ENCODE measurements at regions not wholly inside any gene's neighbourhood (a gene's known extent, or its start where the extent isn't known, plus 50 kb on each side); places are given as distances from the start of the nearest gene placed in this dataset.

GRCh38 chr1:232441036-232441411, 188.9 kb downstream of the SIPA1L2 start:
- no peaks in the 10 kb centered on the region for H3K9me3 ChIP-seq (ENCODE audit: control insufficient read depth, low read length)
- H3K4me3 ChIP-seq (ENCODE audit: insufficient read depth, low read depth, low read length, poor library complexity, severe bottlenecking), result no peak overlapping the region
- no peak for DNase-seq
- no peak overlapping the region for H3K27ac ChIP-seq (ENCODE audit: insufficient read depth, low read length, poor library complexity, severe bottlenecking)
- H3K36me3 ChIP-seq (ENCODE audit: control insufficient read depth, insufficient read depth, low read length), result no peaks in the 10 kb centered on the region
- H3K27me3 ChIP-seq (replicated peaks; ENCODE audit: control insufficient read depth, insufficient read depth, low read length, poor library complexity, severe bottlenecking), result no peaks in the 10 kb centered on the region
- H3K4me1 ChIP-seq (ENCODE audit: control insufficient read depth, insufficient read depth, low read length, poor library complexity, severe bottlenecking), result no peaks in the 10 kb centered on the region

DNA sequence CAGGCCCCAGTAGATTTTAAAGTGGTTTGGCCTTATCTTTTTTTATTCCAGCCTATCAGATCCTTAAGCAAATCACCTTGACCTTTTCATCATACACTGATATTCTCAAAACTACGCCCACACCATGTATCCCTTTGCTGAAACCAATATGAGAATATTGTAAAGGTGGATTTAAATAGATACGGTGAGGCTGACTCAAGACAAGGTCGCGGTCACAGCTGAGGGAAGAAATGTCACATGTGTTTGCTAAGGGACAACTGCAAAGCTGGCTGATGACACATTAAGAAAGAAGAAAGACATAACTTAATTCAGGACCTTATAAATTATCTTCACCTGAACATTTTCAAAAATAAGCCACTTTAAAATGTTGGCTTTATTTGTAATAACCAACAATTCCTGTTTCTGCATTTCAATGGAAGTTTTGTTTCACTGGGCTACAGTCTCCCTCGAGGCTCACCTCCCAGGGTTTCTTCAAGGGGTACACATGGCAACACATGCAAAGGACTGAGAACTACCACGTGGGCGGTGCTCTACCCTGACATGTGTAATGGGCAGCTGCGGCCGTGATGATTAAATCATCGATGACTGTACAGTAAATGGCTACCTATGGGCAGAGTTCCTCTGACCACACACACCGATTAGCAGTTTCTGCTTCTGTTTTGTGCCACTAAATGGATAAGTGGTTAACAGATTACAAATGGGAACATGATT, 189.5 kb downstream of the SIPA1L2 start:
- Histone ChIP-seq H3K27ac (ENCODE audit: insufficient read depth, low read length, poor library complexity, severe bottlenecking) (no peak overlapping the region), H3K9me3 (ENCODE audit: control insufficient read depth, low read length) (no peaks in the 10 kb centered on the region), H3K4me3 (ENCODE audit: insufficient read depth, low read depth, low read length, poor library complexity, severe bottlenecking) (no peak overlapping the region), H3K4me1 (ENCODE audit: control insufficient read depth, insufficient read depth, low read length, poor library complexity, severe bottlenecking) (no peaks in the 10 kb centered on the region), H3K27me3 (replicated peaks; ENCODE audit: control insufficient read depth, insufficient read depth, low read length, poor library complexity, severe bottlenecking) (no peaks in the 10 kb centered on the region), H3K36me3 (ENCODE audit: control insufficient read depth, insufficient read depth, low read length) (no peaks in the 10 kb centered on the region)
- no peak for DNase-seq

GRCh38 chr1:232439011-232439410, 190.9 kb downstream of the SIPA1L2 start:
- H3K27ac ChIP-seq (ENCODE audit: insufficient read depth, low read length, poor library complexity, severe bottlenecking), result no peak overlapping the region
- no peaks in the 10 kb centered on the region for H3K36me3 ChIP-seq (ENCODE audit: control insufficient read depth, insufficient read depth, low read length)
- no peaks in the 10 kb centered on the region for H3K4me1 ChIP-seq (ENCODE audit: control insufficient read depth, insufficient read depth, low read length, poor library complexity, severe bottlenecking)
- no peak for DNase-seq
- H3K9me3 ChIP-seq (ENCODE audit: control insufficient read depth, low read length), result no peaks in the 10 kb centered on the region
- no peak overlapping the region for H3K4me3 ChIP-seq (ENCODE audit: insufficient read depth, low read depth, low read length, poor library complexity, severe bottlenecking)
- no peaks in the 10 kb centered on the region for H3K27me3 ChIP-seq (replicated peaks; ENCODE audit: control insufficient read depth, insufficient read depth, low read length, poor library complexity, severe bottlenecking)

DNA sequence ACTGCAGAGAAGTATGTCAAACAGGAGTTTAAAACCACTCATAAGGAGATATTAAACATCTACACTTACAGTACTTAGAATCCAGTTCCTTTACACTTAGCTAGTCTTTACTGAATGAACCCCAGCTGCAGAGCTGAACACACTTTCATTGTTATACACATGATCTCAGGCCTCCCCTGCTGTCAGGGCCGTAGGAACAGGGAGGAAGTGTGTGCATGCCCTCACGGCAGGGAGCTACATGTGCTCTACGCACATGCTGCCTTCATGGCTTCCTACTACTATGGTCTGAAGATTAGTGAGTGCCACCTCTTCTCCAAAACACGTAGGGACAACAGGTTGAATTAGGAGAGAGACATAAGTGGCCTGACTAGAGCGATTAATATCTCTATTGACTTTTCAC, 191.5 kb downstream of the SIPA1L2 start:
- H3K36me3 ChIP-seq (ENCODE audit: control insufficient read depth, insufficient read depth, low read length), result no peaks in the 10 kb centered on the region
- H3K9me3 ChIP-seq (ENCODE audit: control insufficient read depth, low read length), result no peaks in the 10 kb centered on the region
- no peaks in the 10 kb centered on the region for H3K4me1 ChIP-seq (ENCODE audit: control insufficient read depth, insufficient read depth, low read length, poor library complexity, severe bottlenecking)
- no peak overlapping the region for H3K27ac ChIP-seq (ENCODE audit: insufficient read depth, low read length, poor library complexity, severe bottlenecking)
- DNase-seq, result no peak
- H3K27me3 ChIP-seq (replicated peaks; ENCODE audit: control insufficient read depth, insufficient read depth, low read length, poor library complexity, severe bottlenecking), result no peaks in the 10 kb centered on the region
- no peak overlapping the region for H3K4me3 ChIP-seq (ENCODE audit: insufficient read depth, low read depth, low read length, poor library complexity, severe bottlenecking)

GRCh38 chr1:232437510-232437909, 192.4 kb downstream of the SIPA1L2 start:
- no peak overlapping the region for H3K27ac ChIP-seq (ENCODE audit: insufficient read depth, low read length, poor library complexity, severe bottlenecking)
- H3K9me3 ChIP-seq (ENCODE audit: control insufficient read depth, low read length), result no peaks in the 10 kb centered on the region
- DNase-seq, result no peak
- H3K36me3 ChIP-seq (ENCODE audit: control insufficient read depth, insufficient read depth, low read length), result no peaks in the 10 kb centered on the region
- no peaks in the 10 kb centered on the region for H3K27me3 ChIP-seq (replicated peaks; ENCODE audit: control insufficient read depth, insufficient read depth, low read length, poor library complexity, severe bottlenecking)
- no peak overlapping the region for H3K4me3 ChIP-seq (ENCODE audit: insufficient read depth, low read depth, low read length, poor library complexity, severe bottlenecking)
- H3K4me1 ChIP-seq (ENCODE audit: control insufficient read depth, insufficient read depth, low read length, poor library complexity, severe bottlenecking), result no peaks in the 10 kb centered on the region

GRCh38 chr1:232435729-232436128, 194.2 kb downstream of the SIPA1L2 start:
- Histone ChIP-seq H3K9me3 (ENCODE audit: control insufficient read depth, low read length) (no peaks in the 10 kb centered on the region), H3K4me3 (ENCODE audit: insufficient read depth, low read depth, low read length, poor library complexity, severe bottlenecking) (no peak overlapping the region), H3K27ac (ENCODE audit: insufficient read depth, low read length, poor library complexity, severe bottlenecking) (no peak overlapping the region), H3K27me3 (replicated peaks; ENCODE audit: control insufficient read depth, insufficient read depth, low read length, poor library complexity, severe bottlenecking) (no peaks in the 10 kb centered on the region), H3K4me1 (ENCODE audit: control insufficient read depth, insufficient read depth, low read length, poor library complexity, severe bottlenecking) (no peaks in the 10 kb centered on the region), H3K36me3 (ENCODE audit: control insufficient read depth, insufficient read depth, low read length) (no peaks in the 10 kb centered on the region)
- no peak for DNase-seq

GRCh38 chr1:232432313-232432712, 197.6 kb downstream of the SIPA1L2 start:
- H3K27me3 ChIP-seq (replicated peaks; ENCODE audit: control insufficient read depth, insufficient read depth, low read length, poor library complexity, severe bottlenecking), result no peaks in the 10 kb centered on the region
- H3K4me1 ChIP-seq (ENCODE audit: control insufficient read depth, insufficient read depth, low read length, poor library complexity, severe bottlenecking), result no peaks in the 10 kb centered on the region
- no peaks in the 10 kb centered on the region for H3K9me3 ChIP-seq (ENCODE audit: control insufficient read depth, low read length)
- H3K27ac ChIP-seq (ENCODE audit: insufficient read depth, low read length, poor library complexity, severe bottlenecking), result no peak overlapping the region
- no peak for DNase-seq
- H3K4me3 ChIP-seq (ENCODE audit: insufficient read depth, low read depth, low read length, poor library complexity, severe bottlenecking), result no peak overlapping the region
- H3K36me3 ChIP-seq (ENCODE audit: control insufficient read depth, insufficient read depth, low read length), result no peaks in the 10 kb centered on the region

DNA sequence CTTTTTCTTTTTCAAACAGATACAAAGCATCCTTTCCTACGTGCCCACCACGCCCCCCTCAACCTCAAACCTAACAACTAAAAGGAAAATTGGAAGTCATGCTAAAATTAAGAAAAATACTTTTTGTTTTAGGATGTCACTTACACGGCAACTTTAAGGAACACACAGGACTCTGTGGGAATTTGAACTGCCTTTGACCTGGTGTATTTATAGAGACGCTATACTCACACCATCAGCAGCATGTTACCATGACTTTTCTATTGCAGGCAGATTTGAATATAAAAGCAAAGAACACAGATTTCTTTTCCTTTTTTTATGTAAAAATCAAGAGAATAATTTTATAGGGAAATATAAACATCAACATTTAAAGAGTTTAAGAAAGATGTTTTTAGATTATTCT, 198.2 kb downstream of the SIPA1L2 start:
- Histone ChIP-seq H3K9me3 (ENCODE audit: control insufficient read depth, low read length) (no peaks in the 10 kb centered on the region), H3K27ac (ENCODE audit: insufficient read depth, low read length, poor library complexity, severe bottlenecking) (no peak overlapping the region), H3K27me3 (replicated peaks; ENCODE audit: control insufficient read depth, insufficient read depth, low read length, poor library complexity, severe bottlenecking) (no peaks in the 10 kb centered on the region), H3K36me3 (ENCODE audit: control insufficient read depth, insufficient read depth, low read length) (no peaks in the 10 kb centered on the region), H3K4me1 (ENCODE audit: control insufficient read depth, insufficient read depth, low read length, poor library complexity, severe bottlenecking) (no peaks in the 10 kb centered on the region), H3K4me3 (ENCODE audit: insufficient read depth, low read depth, low read length, poor library complexity, severe bottlenecking) (no peak overlapping the region)
- no peak for DNase-seq

DNA sequence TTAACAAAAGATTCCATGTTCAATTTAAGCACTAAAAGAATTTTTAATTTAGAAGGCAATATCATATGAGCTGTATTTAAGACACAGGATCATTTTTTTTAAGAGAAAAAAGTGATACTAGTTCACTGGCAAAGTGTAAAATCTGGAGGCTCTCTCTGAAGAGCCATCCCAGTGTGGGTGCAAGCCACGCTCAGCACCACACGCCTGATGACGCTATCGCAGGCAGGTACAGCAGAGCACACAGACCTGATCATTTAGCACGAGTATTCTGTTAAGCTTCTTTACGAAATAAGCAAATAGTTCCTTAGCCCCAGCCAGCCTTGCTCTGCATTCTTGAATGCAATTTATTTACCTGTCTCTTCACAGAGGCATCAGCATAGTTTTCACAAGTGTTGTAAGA, 198.6 kb downstream of the SIPA1L2 start:
- no peaks in the 10 kb centered on the region for H3K36me3 ChIP-seq (ENCODE audit: control insufficient read depth, insufficient read depth, low read length)

DNA sequence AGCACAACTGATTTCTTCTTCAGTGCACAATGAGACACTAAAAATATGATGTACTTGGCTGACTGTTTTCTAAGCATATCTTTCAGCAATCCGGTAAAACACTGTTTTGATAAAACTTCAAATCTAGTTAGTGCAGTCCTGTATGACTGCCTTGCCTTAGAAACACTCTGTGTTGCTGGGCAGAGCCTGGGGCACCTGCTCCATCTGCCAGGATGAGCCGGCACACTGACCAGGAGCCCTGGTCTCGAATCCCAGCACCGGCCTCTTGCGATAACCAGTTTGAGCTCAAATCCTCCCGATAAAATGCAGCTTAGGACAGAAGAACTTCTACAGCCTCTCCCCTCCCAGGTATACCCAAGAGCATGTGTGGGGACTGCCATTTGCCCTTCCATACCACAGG, 199.5 kb downstream of the SIPA1L2 start:
- no peak overlapping the region for H3K4me3 ChIP-seq (ENCODE audit: insufficient read depth, low read depth, low read length, poor library complexity, severe bottlenecking)
- H3K27ac ChIP-seq (ENCODE audit: insufficient read depth, low read length, poor library complexity, severe bottlenecking), result no peak overlapping the region
- no peak for DNase-seq
- H3K36me3 ChIP-seq (ENCODE audit: control insufficient read depth, insufficient read depth, low read length), result no peaks in the 10 kb centered on the region
- no peaks in the 10 kb centered on the region for H3K4me1 ChIP-seq (ENCODE audit: control insufficient read depth, insufficient read depth, low read length, poor library complexity, severe bottlenecking)
- no peaks in the 10 kb centered on the region for H3K27me3 ChIP-seq (replicated peaks; ENCODE audit: control insufficient read depth, insufficient read depth, low read length, poor library complexity, severe bottlenecking)
- no peaks in the 10 kb centered on the region for H3K9me3 ChIP-seq (ENCODE audit: control insufficient read depth, low read length)

More for the DNA sequence above, 198.6 kb downstream of the SIPA1L2 start:
- H3K27ac ChIP-seq (ENCODE audit: insufficient read depth, low read length, poor library complexity, severe bottlenecking), result no peak overlapping the region
- DNase-seq, result no peak
- no peaks in the 10 kb centered on the region for H3K27me3 ChIP-seq (replicated peaks; ENCODE audit: control insufficient read depth, insufficient read depth, low read length, poor library complexity, severe bottlenecking)
- H3K4me3 ChIP-seq (ENCODE audit: insufficient read depth, low read depth, low read length, poor library complexity, severe bottlenecking), result no peak overlapping the region
- H3K9me3 ChIP-seq (ENCODE audit: control insufficient read depth, low read length), result no peaks in the 10 kb centered on the region
- no peaks in the 10 kb centered on the region for H3K4me1 ChIP-seq (ENCODE audit: control insufficient read depth, insufficient read depth, low read length, poor library complexity, severe bottlenecking)
